MCF 10A (cell line): ENCODE measurements at regions not wholly inside any gene's neighbourhood (a gene's known extent, or its start where the extent isn't known, plus 50 kb on each side); places are given as distances from the start of the nearest gene placed in this dataset.

ENCODE experiments used
- BruUV-seq: library from RNA; stranded (reverse); fragments of 400-500 nt; replicated peaks from 2 replicates; lab custom pipeline; 2021; lab: Mats Ljungman, UMichigan
- CTCF ChIA-PET: fragments of 300-600 bp; sonication (Branson Sonifier 250); formaldehyde crosslinking; extraction: SDS; loops from one replicate; lab custom pipeline; 2021; ENCODE audit warnings: antibody characterized with exemption, inconsistent platforms; lab: Yijun Ruan, JAX
- POLR2A ChIA-PET: fragments of 300-600, 350-650 bp; sonication (Branson Sonifier 250); formaldehyde crosslinking; extraction: SDS; loops from one replicate; lab custom pipeline; 2020; ENCODE audit warnings: antibody characterized with exemption, inconsistent platforms; lab: Yijun Ruan, JAX
- DNase-seq: peaks from one replicate; pipeline ENCODE4 v3.0.0-alpha.2; 2018; ENCODE audit not compliant: unreplicated experiment
- H3K27ac Mint-ChIP-seq: one replicate; pipeline ENCODE4 v1.8.0; 2022; ENCODE audit warnings: mild to moderate bottlenecking, low read depth, mixed read lengths; ENCODE audit not compliant: unreplicated experiment
- H3K27me3 Mint-ChIP-seq: one replicate; pipeline ENCODE4 v1.8.0; 2022; ENCODE audit warnings: mixed read lengths; ENCODE audit not compliant: insufficient read depth, unreplicated experiment
- H3K36me3 Mint-ChIP-seq: one replicate; pipeline ENCODE4 v1.8.0; 2022; ENCODE audit warnings: mild to moderate bottlenecking, moderate library complexity, mixed read lengths; ENCODE audit not compliant: insufficient read depth, unreplicated experiment
- H3K4me1 Mint-ChIP-seq: one replicate; pipeline ENCODE4 v1.8.0; 2022; ENCODE audit warnings: mixed read lengths; ENCODE audit not compliant: insufficient read depth, unreplicated experiment
- H3K4me3 Mint-ChIP-seq: one replicate; pipeline ENCODE4 v1.8.0; 2022; ENCODE audit warnings: mild to moderate bottlenecking, moderate library complexity, mixed read lengths; ENCODE audit not compliant: unreplicated experiment
- H3K9me3 Mint-ChIP-seq: one replicate; pipeline ENCODE4 v1.8.0; 2022; ENCODE audit warnings: mixed read lengths; ENCODE audit not compliant: unreplicated experiment
- CTCF ChIP-seq: fragments of 200-600 bp; IDR thresholded peaks from one replicate; pipeline ENCODE4 v1.8.0; 2022; ENCODE audit warnings: antibody characterized with exemption, mild to moderate bottlenecking; ENCODE audit not compliant: unreplicated experiment
- intact Hi-C: fragments of 100-400 bp; cut with micrococcal nuclease; formaldehyde crosslinking; loops from 2 replicates; pipeline ENCODE4 v1.14.1; 2022

DNA sequence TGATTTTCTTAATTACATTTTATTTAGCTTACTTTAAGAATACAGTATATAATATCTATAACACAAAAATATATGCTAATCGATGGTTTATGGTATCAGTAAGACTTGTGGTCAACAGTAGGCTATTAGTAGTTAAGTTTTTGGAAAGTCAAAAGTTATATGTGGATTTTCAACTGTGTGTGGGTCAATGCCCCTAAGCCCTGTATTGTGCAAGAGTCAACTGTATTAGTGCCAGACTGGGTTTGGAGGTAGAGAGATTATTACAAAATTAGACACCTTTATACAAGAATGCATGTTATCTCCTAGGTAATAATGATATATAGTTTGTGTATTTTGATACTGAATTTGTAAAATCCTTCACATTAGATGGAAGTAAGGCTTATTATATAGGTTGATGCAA lies 100.3 kb upstream of the PRR32 start:
- Mint-ChIP-seq H3K4me1 (no peaks in the 10 kb centered on the region), H3K4me3 (no peak overlapping the region), H3K27me3 (no peaks in the 10 kb centered on the region), H3K36me3 (no peaks in the 10 kb centered on the region), H3K27ac (no peak overlapping the region), H3K9me3 (peaks cover 14% of the 10 kb centered on the region)
- intact Hi-C loops, result no loop called here
- DNase-seq, result peak; percentile 4
- ChIA-PET CTCF (no interaction called here), POLR2A (no interaction called here)
- no peak for TF ChIP-seq CTCF
- BruUV-seq, result no TSS peak

- Mint-ChIP-seq H3K36me3 (no peaks in the 10 kb centered on the region), H3K27ac (no peak overlapping the region), H3K4me1 (no peaks in the 10 kb centered on the region), H3K27me3 (no peaks in the 10 kb centered on the region), H3K9me3 (peaks cover 7% of the 10 kb centered on the region), H3K4me3 (no peak overlapping the region)
- TF ChIP-seq CTCF, result no peak
- no TSS peak for BruUV-seq
- POLR2A ChIA-PET, result no interaction called here
- CTCF ChIA-PET, result no interaction called here
- intact Hi-C loops, result no loop called here
- no peak for DNase-seq
These were observed 95.6 kb upstream of the PRR32 start for GRCh38 chrX:126723881-126724280.

DNA sequence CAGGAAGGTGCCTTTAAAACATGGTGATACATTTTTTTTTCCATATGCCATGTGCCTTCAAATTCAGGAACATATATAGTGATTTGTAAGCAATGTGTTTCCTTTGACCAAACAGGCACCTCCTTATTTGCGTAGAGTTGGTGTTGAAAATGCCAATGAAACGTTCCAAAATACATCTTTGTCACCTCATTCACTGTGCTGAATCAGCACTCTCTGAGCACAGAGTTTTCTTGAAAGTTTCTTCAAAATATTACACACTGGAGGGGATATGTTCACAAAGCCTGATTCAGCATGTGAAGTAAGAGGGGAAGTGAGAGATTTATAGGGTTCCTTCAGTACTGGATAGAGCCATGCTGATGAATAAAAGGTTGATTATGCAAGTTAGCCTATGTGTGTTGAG lies 85.7 kb upstream of the PRR32 start:
- no peak for TF ChIP-seq CTCF
- ChIA-PET POLR2A (no interaction called here), CTCF (no interaction called here)
- no TSS peak for BruUV-seq
- Mint-ChIP-seq H3K4me1 (no peaks in the 10 kb centered on the region), H3K27me3 (no peaks in the 10 kb centered on the region), H3K36me3 (no peaks in the 10 kb centered on the region), H3K27ac (no peak overlapping the region), H3K4me3 (no peak overlapping the region), H3K9me3 (peaks cover 7% of the 10 kb centered on the region)
- no peak for DNase-seq
- intact Hi-C loops, result no loop called here
